ENCODE measurements at regions not wholly inside any gene's neighbourhood (a gene's known extent, or its start where the extent isn't known, plus 50 kb on each side); places are given as distances from the start of the nearest gene placed in this dataset.

GRCh38 chr11:69971741-69972140 lies 106.4 kb upstream of the ANO1 start:
- TF ChIP-seq CTCF (IDR thresholded peaks at IDR 0.05) (no peak), POLR2AphosphoS5 (IDR thresholded peaks at IDR 0.05) (no peak)
